SK-N-SH (cell line): ENCODE measurements at regions not wholly inside any gene's neighbourhood (a gene's known extent, or its start where the extent isn't known, plus 50 kb on each side); places are given as distances from the start of the nearest gene placed in this dataset.

Experiments
- CTCF ChIA-PET: fragments of 300-600, 350-600 bp; formaldehyde crosslinking; extraction: SDS; loops from one replicate; lab custom pipeline; 2021; lab: Yijun Ruan, JAX
- POLR2A ChIA-PET: fragments of 350-600 bp; sonication (Branson Sonifier 250); formaldehyde crosslinking; extraction: SDS; loops from one replicate; lab custom pipeline; 2020; ENCODE audit warnings: antibody characterized with exemption, inconsistent platforms; lab: Yijun Ruan, JAX
- DNase-seq: peaks from one replicate; pipeline ENCODE4 v3.0.0; 2012
- H2AFZ ChIP-seq: fragments of 200-600 bp; sonication (generic); 2 replicates; pipeline ENCODE4 v1.8.1; 2016; ENCODE audit warnings: antibody characterized with exemption, mild to moderate bottlenecking, low read depth
- H3F3A ChIP-seq: fragments of 200-600 bp; sonication (generic); replicated peaks from 2 replicates; pipeline ENCODE3; 2016; ENCODE audit warnings: antibody characterized with exemption, mild to moderate bottlenecking; ENCODE audit not compliant: insufficient read depth
- H3K27ac ChIP-seq, 2 experiments: fragments of 200-500 bp in 1 of 2; fragments of 200-600 bp in 1 of 2; sonication (Bioruptor generic) in 1 of 2; sonication (generic), shearing (Covaris generic) in 1 of 2; 2 replicates each; pipeline versions ENCODE4 v1.5.1 to v1.6.1; 2014 to 2016; ENCODE audit warnings: low read depth in 2 of 2, inconsistent platforms in 1 of 2, low read length in 1 of 2, mild to moderate bottlenecking in 1 of 2, mixed read lengths in 1 of 2
- H3K27me3 ChIP-seq: fragments of 200-600 bp; sonication (generic), shearing (Covaris generic); 2 replicates; pipeline ENCODE4 v1.6.1; 2016; ENCODE audit warnings: mixed run types; ENCODE audit not compliant: insufficient read depth
- H3K36me3 ChIP-seq, 2 experiments: fragments of 200-500 bp in 1 of 2; fragments of 200-600 bp in 1 of 2; sonication (Bioruptor generic) in 1 of 2; sonication (generic) in 1 of 2; replicated peaks in 1 of 2; 2 replicates each; pipeline versions ENCODE3 to v1.5.1; 2014 to 2016; ENCODE audit warnings: low read length in 1 of 2, mild to moderate bottlenecking in 1 of 2; ENCODE audit not compliant: insufficient read depth in 2 of 2, control insufficient read depth in 1 of 2
- H3K4me1 ChIP-seq, 2 experiments: fragments of 200-500 bp in 1 of 2; fragments of 200-600 bp in 1 of 2; sonication (Bioruptor generic) in 1 of 2; sonication (generic), shearing (Covaris generic) in 1 of 2; 2 replicates each; pipeline versions ENCODE4 v1.5.1 to v1.6.1; 2014 to 2016; ENCODE audit warnings: low read depth in 1 of 2, low read length in 1 of 2, mixed run types in 1 of 2; ENCODE audit not compliant: insufficient read depth in 2 of 2, control insufficient read depth in 1 of 2
- H3K4me2 ChIP-seq: fragments of 200-600 bp; sonication (generic), shearing (Covaris generic); 2 replicates; pipeline ENCODE4 v1.6.1; 2017; ENCODE audit warnings: mixed run types
- H3K4me3 ChIP-seq, 2 experiments: fragments of 200-500 bp in 1 of 2; fragments of 200-600 bp in 1 of 2; sonication (Bioruptor generic) in 1 of 2; sonication (generic), shearing (Covaris generic) in 1 of 2; 2 replicates each; pipeline versions ENCODE4 v1.5.1 to v1.8.1; 2014 to 2016; ENCODE audit warnings: low read depth in 2 of 2, inconsistent platforms in 1 of 2, low read length in 1 of 2, mild to moderate bottlenecking in 1 of 2, mixed read lengths in 1 of 2, moderate library complexity in 1 of 2
- H3K79me2 ChIP-seq: fragments of 200-600 bp; sonication (generic); 2 replicates; pipeline ENCODE4 v1.8.1; 2017; ENCODE audit warnings: mild to moderate bottlenecking; ENCODE audit not compliant: insufficient read depth
- H3K9ac ChIP-seq: fragments of 200-600 bp; sonication (generic); 2 replicates; pipeline ENCODE4 v1.6.1; 2017; ENCODE audit warnings: mixed run types
- H3K9me2 ChIP-seq: fragments of 200-600 bp; sonication (generic); 2 replicates; pipeline ENCODE4 v1.6.1; 2017; ENCODE audit warnings: mixed run types
- H3K9me3 ChIP-seq: fragments of 200-600 bp; sonication (generic); 2 replicates; pipeline ENCODE4 v1.6.1; 2017; ENCODE audit warnings: mixed run types, mild to moderate bottlenecking, moderate library complexity
- H4K20me1 ChIP-seq: fragments of 200-600 bp; sonication (generic); 2 replicates; pipeline ENCODE4 v1.6.1; 2017; ENCODE audit warnings: mild to moderate bottlenecking, mixed run types; ENCODE audit not compliant: insufficient read depth
- FOSL2 ChIP-seq: IDR thresholded peaks from 2 replicates; pipeline ENCODE4 v1.4.0; 2012; ENCODE audit warnings: low read depth, mild to moderate bottlenecking, moderate library complexity, borderline replicate concordance
- MXI1 ChIP-seq: IDR thresholded peaks from 2 replicates; pipeline ENCODE4 v1.6.1; 2012; ENCODE audit warnings: mild to moderate bottlenecking, low read depth, low read length, improper control_type of control experiment
- NFIC ChIP-seq: IDR thresholded peaks from 2 replicates; pipeline ENCODE4 v1.4.0; 2012; ENCODE audit warnings: borderline replicate concordance
- NRF1 ChIP-seq: IDR thresholded peaks from 2 replicates; pipeline ENCODE4 v1.6.1; 2012; ENCODE audit warnings: low read depth, mild to moderate bottlenecking, low read length
- PBX3 ChIP-seq: IDR thresholded peaks from 2 replicates; pipeline ENCODE4; 2012
- RAD21 ChIP-seq: IDR thresholded peaks from 2 replicates; pipeline ENCODE4 v1.6.1; 2012; ENCODE audit warnings: mild to moderate bottlenecking, low read length
- RCOR1 ChIP-seq: fragments of 150-350 bp; IDR thresholded peaks from 2 replicates; pipeline ENCODE4 v1.6.1; 2017; ENCODE audit warnings: antibody characterized with exemption, low read length
- RXRA ChIP-seq: IDR thresholded peaks from 2 replicates; pipeline ENCODE4 v1.4.0; 2012; ENCODE audit warnings: low read depth, mild to moderate bottlenecking, borderline replicate concordance
- SMC3 ChIP-seq: IDR thresholded peaks from 2 replicates; pipeline ENCODE4 v1.6.1; 2012; ENCODE audit warnings: low read depth, low read length, improper control_type of control experiment
- TAF1 ChIP-seq: IDR thresholded peaks from 2 replicates; pipeline ENCODE4 v1.6.1; 2012; ENCODE audit warnings: low read depth, mild to moderate bottlenecking, low read length, moderate library complexity, borderline replicate concordance
- TCF12 ChIP-seq: IDR thresholded peaks from 2 replicates; pipeline ENCODE4 v1.4.0; 2012
- TEAD4 ChIP-seq: IDR thresholded peaks from 2 replicates; pipeline ENCODE4 v1.4.0; 2012; ENCODE audit warnings: mild to moderate bottlenecking, borderline replicate concordance; ENCODE audit not compliant: insufficient read depth
- USF2 ChIP-seq: fragments of 150-350 bp; IDR thresholded peaks from 2 replicates; pipeline ENCODE4 v1.6.1; 2017; ENCODE audit warnings: antibody characterized with exemption, low read length, low read depth, borderline replicate concordance
- YY1 ChIP-seq: IDR thresholded peaks from 2 replicates; pipeline ENCODE4 v1.4.0; 2012; ENCODE audit warnings: low read depth, mild to moderate bottlenecking
- WGBS: methylation state at CpG from one replicate; pipeline ENCODE4 v1.1.6; 2017; ENCODE audit warnings: low lambda C conversion rate; 5-methylcytosine and 5-hydroxymethylcytosine counted together

- TF ChIP-seq PBX3 (no peak), SMC3 (no peak), TCF12 (no peak), NRF1 (no peak)
Measured at GRCh38 chr2:19547321-19547720, 188.9 kb upstream of the OSR1 start (continued).

GRCh38 chr2:19545507-19545906 lies 187.1 kb upstream of the OSR1 start:
- TF ChIP-seq MXI1 = no peak
- Histone ChIP-seq H3K4me1 (peaks cover 0 to 6% of the 10 kb centered on the region in 2 experiments; a peak in 2 of 4 replicates), H3K9me3 (no peaks in the 10 kb centered on the region), H3K27me3 (peaks cover 7% of the 10 kb centered on the region; the same call in 1 of the 2 replicates), H2AFZ (no peak overlapping the region), H3K79me2 (no peaks in the 10 kb centered on the region), H3K9me2 (no peaks in the 10 kb centered on the region), H3K9ac (no peak overlapping the region), H3K4me3 (no peak overlapping the region), H3K27ac (no peak overlapping the region), H3K4me2 (no peak overlapping the region), H4K20me1 (no peaks in the 10 kb centered on the region), H3F3A (no peaks in the 10 kb centered on the region), H3K36me3 (no peaks in the 10 kb centered on the region)
- 34% methylated on average over 4 of the region's 4 CpGs for WGBS
- CTCF ChIA-PET = no interaction called here
- no peak for DNase-seq
- POLR2A ChIA-PET = no interaction called here

GRCh38 chr2:19543663-19544383 lies 185.4 kb upstream of the OSR1 start:
- WGBS = 43% methylated on average over 2 of the region's 2 CpGs
- POLR2A ChIA-PET = no interaction called here
- TF ChIP-seq NFIC = no peak
- TF ChIP-seq RAD21 = no peak
- no peak for TF ChIP-seq USF2
- TF ChIP-seq RCOR1 = no peak
- no peak for TF ChIP-seq RXRA
- no peak for TF ChIP-seq FOSL2
- no peak for TF ChIP-seq YY1
- no peak for TF ChIP-seq TEAD4
- no peak for TF ChIP-seq SMC3
- no peak for TF ChIP-seq TAF1
- TF ChIP-seq, all 33 proteins: peak for 0
- H3K79me2 ChIP-seq = no peaks in the 10 kb centered on the region
- H2AFZ ChIP-seq = no peak overlapping the region
- H3K4me3 ChIP-seq = no peak overlapping the region
- H3K9me3 ChIP-seq = no peaks in the 10 kb centered on the region
- CTCF ChIA-PET = no interaction called here
- H3K9me2 ChIP-seq = no peaks in the 10 kb centered on the region
- H3K36me3 ChIP-seq = no peaks in the 10 kb centered on the region
- H3F3A ChIP-seq = peaks cover 2% of the 10 kb centered on the region
- H3K27me3 ChIP-seq = no peaks in the 10 kb centered on the region
- no peak for DNase-seq
- H3K27ac ChIP-seq = no peak overlapping the region
- no peaks in the 10 kb centered on the region for H4K20me1 ChIP-seq
- peaks cover 0 to 6% of the 10 kb centered on the region in 2 experiments; a peak in 3 of 4 replicates for H3K4me1 ChIP-seq
- no peak overlapping the region for H3K9ac ChIP-seq
- no peak overlapping the region for H3K4me2 ChIP-seq
